NT2/D1 (cell line): ENCODE measurements at regions not wholly inside any gene's neighbourhood (a gene's known extent, or its start where the extent isn't known, plus 50 kb on each side); places are given as distances from the start of the nearest gene placed in this dataset.

Experiments
- DNase-seq: peaks from one replicate; pipeline ENCODE4 v3.0.0-alpha.2; 2011; ENCODE audit warnings: low read depth, low spot score
- H3K27me3 ChIP-seq: 2 replicates; pipeline ENCODE4 v1.6.0; 2011; ENCODE audit warnings: mild to moderate bottlenecking; ENCODE audit not compliant: insufficient read length, insufficient read depth
- H3K36me3 ChIP-seq: 2 replicates; pipeline ENCODE4 v1.6.1; 2011; ENCODE audit warnings: mild to moderate bottlenecking, low read length, mixed read lengths; ENCODE audit not compliant: insufficient read depth, insufficient read length
- H3K4me1 ChIP-seq: 2 replicates; pipeline ENCODE4 v1.5.1; 2011; ENCODE audit not compliant: insufficient read depth, insufficient read length
- H3K4me3 ChIP-seq: 2 replicates; pipeline ENCODE4 v1.5.1; 2011; ENCODE audit warnings: low read depth; ENCODE audit not compliant: insufficient read length
- H3K9ac ChIP-seq: 2 replicates; pipeline ENCODE4 v1.6.0; 2011; ENCODE audit warnings: low read depth; ENCODE audit not compliant: insufficient read length
- H3K9me3 ChIP-seq: 2 replicates; pipeline ENCODE4 v1.5.1; 2011; ENCODE audit warnings: mild to moderate bottlenecking, low read length; ENCODE audit not compliant: insufficient read depth
- SUZ12 ChIP-seq: IDR thresholded peaks from 2 replicates; pipeline ENCODE4 v1.6.1; 2011; ENCODE audit not compliant: insufficient read length, insufficient read depth; ENCODE audit errors: extremely low read depth
- YY1 ChIP-seq: IDR thresholded peaks from 2 replicates; pipeline ENCODE4 v1.6.1; 2011; ENCODE audit not compliant: insufficient read length, insufficient read depth
- ZNF274 ChIP-seq: IDR thresholded peaks from 2 replicates; pipeline ENCODE4 v1.6.1; 2011; ENCODE audit warnings: mild to moderate bottlenecking, low read depth, low read length

- no peaks in the 10 kb centered on the region for H3K27me3 ChIP-seq
- no peak for DNase-seq
Measured at GRCh38 chr3:166104938-166105337, 267.7 kb upstream of the BCHE start.

GRCh38 chr3:166100730-166101129 is 263.5 kb upstream of the BCHE start:
- no peaks in the 10 kb centered on the region for H3K9me3 ChIP-seq
- no peak for TF ChIP-seq SUZ12
- no peak overlapping the region for H3K9ac ChIP-seq
- DNase-seq = no peak
- no peaks in the 10 kb centered on the region for H3K4me1 ChIP-seq
- H3K36me3 ChIP-seq = no peaks in the 10 kb centered on the region
- no peaks in the 10 kb centered on the region for H3K27me3 ChIP-seq
- no peak overlapping the region for H3K4me3 ChIP-seq

More at GRCh38 chr3:166104938-166105337, 267.7 kb upstream of the BCHE start:
- no peaks in the 10 kb centered on the region for H3K9me3 ChIP-seq
- H3K4me3 ChIP-seq = no peak overlapping the region
- no peak overlapping the region for H3K9ac ChIP-seq
- TF ChIP-seq YY1 = no peak
- no peak for TF ChIP-seq ZNF274
- TF ChIP-seq SUZ12 = no peak
- no peaks in the 10 kb centered on the region for H3K4me1 ChIP-seq
- no peaks in the 10 kb centered on the region for H3K36me3 ChIP-seq

GRCh38 chr3:166089575-166089974 is 252.4 kb upstream of the BCHE start:
- Histone ChIP-seq H3K27me3 (no peaks in the 10 kb centered on the region), H3K36me3 (no peaks in the 10 kb centered on the region), H3K4me3 (no peak overlapping the region), H3K4me1 (no peaks in the 10 kb centered on the region), H3K9ac (no peak overlapping the region), H3K9me3 (no peaks in the 10 kb centered on the region)
- no peak for DNase-seq
- TF ChIP-seq YY1 (no peak), ZNF274 (no peak), SUZ12 (no peak)

GRCh38 chr3:166085164-166085856 is 248.1 kb upstream of the BCHE start:
- no peak for DNase-seq
- H3K9me3 ChIP-seq = no peaks in the 10 kb centered on the region
- H3K27me3 ChIP-seq = no peaks in the 10 kb centered on the region
- no peaks in the 10 kb centered on the region for H3K4me1 ChIP-seq
- TF ChIP-seq SUZ12 = no peak
- TF ChIP-seq ZNF274 = no peak
- TF ChIP-seq YY1 = no peak
- H3K4me3 ChIP-seq = no peak overlapping the region
- H3K9ac ChIP-seq = no peak overlapping the region
- no peaks in the 10 kb centered on the region for H3K36me3 ChIP-seq

GRCh38 chr3:166080096-166080495 is 242.9 kb upstream of the BCHE start:
- Histone ChIP-seq H3K27me3 (no peaks in the 10 kb centered on the region), H3K36me3 (no peaks in the 10 kb centered on the region), H3K4me1 (no peaks in the 10 kb centered on the region), H3K9me3 (no peaks in the 10 kb centered on the region), H3K9ac (no peak overlapping the region), H3K4me3 (no peak overlapping the region)
- DNase-seq = no peak
- TF ChIP-seq SUZ12 (no peak), ZNF274 (no peak), YY1 (no peak)

- TF ChIP-seq SUZ12 (no peak), ZNF274 (no peak), YY1 (no peak)
- peaks cover 7% of the 10 kb centered on the region; the same call in 1 of the 2 replicates for H3K9me3 ChIP-seq
- H3K36me3 ChIP-seq = no peaks in the 10 kb centered on the region
- no peaks in the 10 kb centered on the region for H3K27me3 ChIP-seq
- no peaks in the 10 kb centered on the region for H3K4me1 ChIP-seq
- H3K4me3 ChIP-seq = no peak overlapping the region
- H3K9ac ChIP-seq = no peak overlapping the region
- no peak for DNase-seq
Measured at GRCh38 chr3:166071831-166072230, 234.6 kb upstream of the BCHE start.

GRCh38 chr3:166064476-166064875 is 227.3 kb upstream of the BCHE start:
- Histone ChIP-seq H3K27me3 (no peaks in the 10 kb centered on the region), H3K4me3 (no peak overlapping the region), H3K9ac (no peak overlapping the region), H3K9me3 (no peaks in the 10 kb centered on the region; the same call in 1 of the 2 replicates), H3K4me1 (no peaks in the 10 kb centered on the region), H3K36me3 (no peaks in the 10 kb centered on the region)
- DNase-seq = no peak
- TF ChIP-seq YY1 (no peak), SUZ12 (no peak), ZNF274 (no peak)
